ENCODE measurements at regions not wholly inside any gene's neighbourhood (a gene's known extent, or its start where the extent isn't known, plus 50 kb on each side); places are given as distances from the start of the nearest gene placed in this dataset.

- CTCF ChIA-PET: no interaction called here
- POLR2A ChIA-PET: no interaction called here
- no peaks in the 10 kb centered on the region for H3K4me1 ChIP-seq
- Mint-ChIP-seq H3K27me3 (ENCODE audit: insufficient read depth, unreplicated experiment) (no peaks in the 10 kb centered on the region), H3K36me3 (ENCODE audit: insufficient read depth, unreplicated experiment) (no peaks in the 10 kb centered on the region), H3K4me3 (ENCODE audit: unreplicated experiment) (no peak overlapping the region), H3K4me1 (ENCODE audit: low read depth, unreplicated experiment) (peaks cover 8% of the 10 kb centered on the region), H3K27ac (ENCODE audit: unreplicated experiment) (no peak overlapping the region), H3K9me3 (ENCODE audit: unreplicated experiment) (no peaks in the 10 kb centered on the region)
- H3K4me3 ChIP-seq (ENCODE audit: low read depth, low read length): no peak overlapping the region
- intact Hi-C loops (cut with micrococcal nuclease; ENCODE audit: unreplicated experiment): no loop called here
- DNase-seq: no peak
- H3K36me3 ChIP-seq (ENCODE audit: control insufficient read depth, insufficient read depth, low read length): no peaks in the 10 kb centered on the region
- H3K27me3 ChIP-seq (replicated peaks; ENCODE audit: control insufficient read depth, insufficient read depth, low read length): no peaks in the 10 kb centered on the region
- H3K9me3 ChIP-seq: 0 out of 2 replicates have a peak, but pooled peaks cover 3% of the 10 kb centered on the region
- no TSS peak for BruUV-seq (replicated peaks)
- TF ChIP-seq CTCF (IDR thresholded peaks at IDR 0.05; ENCODE audit: insufficient read depth in 1 of 2, low read depth in 1 of 2, low read length in 1 of 2, severe bottlenecking in 1 of 2, unreplicated experiment in 1 of 2): no peak
Measured at GRCh38 chr12:124691429-124691828, 124.0 kb upstream of the NCOR2 start.

- no peaks in the 10 kb centered on the region for H3K9me3 Mint-ChIP-seq (ENCODE audit: unreplicated experiment)
Measured at GRCh38 chr12:124689631-124690030, 122.2 kb upstream of the NCOR2 start.

GRCh38 chr12:124688356-124688992 lies 121.1 kb upstream of the NCOR2 start:
- Mint-ChIP-seq H3K27ac (ENCODE audit: unreplicated experiment) (no peak overlapping the region), H3K36me3 (ENCODE audit: insufficient read depth, unreplicated experiment) (peaks cover 7% of the 10 kb centered on the region), H3K27me3 (ENCODE audit: insufficient read depth, unreplicated experiment) (no peaks in the 10 kb centered on the region), H3K4me1 (ENCODE audit: low read depth, unreplicated experiment) (peaks cover 32% of the 10 kb centered on the region), H3K4me3 (ENCODE audit: unreplicated experiment) (no peak overlapping the region), H3K9me3 (ENCODE audit: unreplicated experiment) (no peaks in the 10 kb centered on the region)
- CTCF ChIA-PET: interaction anchor here (0.6 kb wide), 1 partner anchor 14 kb away, joined by 4 read pairs; no protein-coding TSS in a partner anchor
- DNase-seq: no peak
- Histone ChIP-seq H3K27me3 (replicated peaks; ENCODE audit: control insufficient read depth, insufficient read depth, low read length) (no peaks in the 10 kb centered on the region), H3K4me1 (peaks cover 28% of the 10 kb centered on the region), H3K4me3 (ENCODE audit: low read depth, low read length) (no peak overlapping the region), H3K36me3 (ENCODE audit: control insufficient read depth, insufficient read depth, low read length) (no peaks in the 10 kb centered on the region), H3K9me3 (0 out of 2 replicates have a peak, but pooled peaks cover 3% of the 10 kb centered on the region)
- TF ChIP-seq CTCF (IDR thresholded peaks at IDR 0.05; ENCODE audit: insufficient read depth in 1 of 2, low read depth in 1 of 2, low read length in 1 of 2, severe bottlenecking in 1 of 2, unreplicated experiment in 1 of 2): no peak
- BruUV-seq (replicated peaks): no TSS peak
- intact Hi-C loops (cut with micrococcal nuclease; ENCODE audit: unreplicated experiment): no loop called here
- POLR2A ChIA-PET: no interaction called here

More at GRCh38 chr12:124689631-124690030, 122.2 kb upstream of the NCOR2 start:
- no peak for TF ChIP-seq CTCF (IDR thresholded peaks at IDR 0.05; ENCODE audit: insufficient read depth in 1 of 2, low read depth in 1 of 2, low read length in 1 of 2, severe bottlenecking in 1 of 2, unreplicated experiment in 1 of 2)
- Mint-ChIP-seq H3K27me3 (ENCODE audit: insufficient read depth, unreplicated experiment) (no peaks in the 10 kb centered on the region), H3K36me3 (ENCODE audit: insufficient read depth, unreplicated experiment) (no peaks in the 10 kb centered on the region), H3K4me3 (ENCODE audit: unreplicated experiment) (no peak overlapping the region), H3K27ac (ENCODE audit: unreplicated experiment) (no peak overlapping the region), H3K4me1 (ENCODE audit: low read depth, unreplicated experiment) (peaks cover 21% of the 10 kb centered on the region)
- Histone ChIP-seq H3K27me3 (replicated peaks; ENCODE audit: control insufficient read depth, insufficient read depth, low read length) (no peaks in the 10 kb centered on the region), H3K36me3 (ENCODE audit: control insufficient read depth, insufficient read depth, low read length) (no peaks in the 10 kb centered on the region), H3K4me3 (ENCODE audit: low read depth, low read length) (no peak overlapping the region), H3K9me3 (0 out of 2 replicates have a peak, but pooled peaks cover 3% of the 10 kb centered on the region), H3K4me1 (peaks cover 16% of the 10 kb centered on the region)
- ChIA-PET POLR2A (no interaction called here), CTCF (interaction anchor here (0.6 kb wide), 1 partner anchor 10 kb away, joined by 3 read pairs; no protein-coding TSS in a partner anchor)
- no peak for DNase-seq
- BruUV-seq (replicated peaks): no TSS peak
- intact Hi-C loops (cut with micrococcal nuclease; ENCODE audit: unreplicated experiment): no loop called here
